GM12801 (cell line): ENCODE measurements at regions not wholly inside any gene's neighbourhood (a gene's known extent, or its start where the extent isn't known, plus 50 kb on each side); places are given as distances from the start of the nearest gene placed in this dataset.

ENCODE experiments used
- TF ChIP-seq, protein P1 (sequence below): IDR thresholded peaks from one replicate; pipeline ENCODE4 v1.5.1; 2011; ENCODE audit warnings: control low read depth; ENCODE audit not compliant: insufficient read length; ENCODE audit errors: extremely low read depth

- TF ChIP-seq, protein P1, sequence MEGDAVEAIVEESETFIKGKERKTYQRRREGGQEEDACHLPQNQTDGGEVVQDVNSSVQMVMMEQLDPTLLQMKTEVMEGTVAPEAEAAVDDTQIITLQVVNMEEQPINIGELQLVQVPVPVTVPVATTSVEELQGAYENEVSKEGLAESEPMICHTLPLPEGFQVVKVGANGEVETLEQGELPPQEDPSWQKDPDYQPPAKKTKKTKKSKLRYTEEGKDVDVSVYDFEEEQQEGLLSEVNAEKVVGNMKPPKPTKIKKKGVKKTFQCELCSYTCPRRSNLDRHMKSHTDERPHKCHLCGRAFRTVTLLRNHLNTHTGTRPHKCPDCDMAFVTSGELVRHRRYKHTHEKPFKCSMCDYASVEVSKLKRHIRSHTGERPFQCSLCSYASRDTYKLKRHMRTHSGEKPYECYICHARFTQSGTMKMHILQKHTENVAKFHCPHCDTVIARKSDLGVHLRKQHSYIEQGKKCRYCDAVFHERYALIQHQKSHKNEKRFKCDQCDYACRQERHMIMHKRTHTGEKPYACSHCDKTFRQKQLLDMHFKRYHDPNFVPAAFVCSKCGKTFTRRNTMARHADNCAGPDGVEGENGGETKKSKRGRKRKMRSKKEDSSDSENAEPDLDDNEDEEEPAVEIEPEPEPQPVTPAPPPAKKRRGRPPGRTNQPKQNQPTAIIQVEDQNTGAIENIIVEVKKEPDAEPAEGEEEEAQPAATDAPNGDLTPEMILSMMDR: no peak
Observed at GRCh38 chr4:111662496-111662895, 482.8 kb upstream of the FAM241A start.

- TF ChIP-seq, protein P1: no peak
Observed at GRCh38 chr4:111664308-111664945, 480.8 kb upstream of the FAM241A start.

DNA sequence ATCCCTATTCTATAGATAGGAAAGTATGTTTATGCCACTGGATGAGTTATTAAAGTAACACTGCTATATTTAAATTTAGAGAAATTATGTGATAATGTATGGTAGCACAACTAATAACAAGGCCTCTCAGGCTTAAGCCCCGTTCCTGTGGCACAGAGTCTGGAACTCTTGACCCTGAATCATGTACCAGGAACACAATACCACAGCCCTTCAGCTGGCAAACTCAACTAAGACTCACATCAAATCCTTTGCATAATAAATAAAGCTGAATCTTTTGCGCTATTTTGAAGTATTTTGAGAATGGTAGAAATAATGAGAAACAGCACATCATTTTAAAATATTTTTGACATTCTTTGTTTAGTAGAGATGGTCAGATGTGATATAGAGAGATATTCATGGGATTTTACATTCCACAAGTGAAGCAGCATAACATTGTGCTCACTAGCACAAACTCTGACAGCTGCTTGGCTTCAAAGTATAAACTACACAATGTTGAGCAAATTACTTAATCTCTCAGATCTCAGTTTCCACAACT is 478.4 kb upstream of the FAM241A start:
- TF ChIP-seq, protein P1: no peak

- TF ChIP-seq, protein P1: no peak
Observed at GRCh38 chr4:111671756-111672155, 473.5 kb upstream of the FAM241A start.

DNA sequence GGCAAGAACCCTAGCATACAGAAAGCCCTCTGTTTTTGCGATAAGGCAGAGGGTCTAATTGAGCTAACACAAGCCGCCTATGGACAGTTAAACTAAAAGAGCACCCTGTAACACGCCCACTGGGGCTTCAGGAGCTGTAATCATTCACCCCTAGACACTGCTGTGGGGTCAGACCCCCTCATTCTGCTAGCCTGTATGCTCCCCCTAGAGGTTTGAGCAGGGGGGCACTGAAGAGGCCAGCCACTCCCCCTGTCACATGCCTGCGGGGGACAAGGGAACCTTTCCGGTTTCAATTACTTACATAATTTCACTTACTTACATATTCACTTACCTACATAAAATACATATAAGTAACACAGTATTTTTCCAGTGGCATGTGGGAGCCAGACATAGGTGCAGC is 469.5 kb upstream of the FAM241A start:
- TF ChIP-seq, protein P1: no peak

- TF ChIP-seq, protein P1: no peak
Observed at GRCh38 chr4:111676533-111676932, 468.7 kb upstream of the FAM241A start.

DNA sequence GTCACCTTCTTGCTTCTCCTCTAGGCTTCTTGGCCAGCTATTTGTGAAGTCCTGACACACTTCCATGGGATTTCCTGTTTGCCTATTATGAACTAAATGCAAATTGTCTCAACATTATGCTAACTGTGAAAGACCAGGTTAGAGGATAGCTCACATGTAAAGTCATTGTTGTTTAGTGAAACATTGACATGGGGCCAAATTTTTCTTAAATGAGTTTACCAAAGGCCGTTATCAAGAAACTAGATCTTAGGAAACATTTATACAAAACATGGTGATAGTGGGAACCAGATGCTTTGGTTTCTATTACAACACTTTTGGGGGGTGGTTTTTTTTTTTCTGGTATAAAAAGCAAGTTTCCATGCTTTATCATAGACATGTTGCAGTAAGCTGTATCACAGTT is 466.8 kb upstream of the FAM241A start:
- TF ChIP-seq, protein P1: no peak
